ENCODE measurements at regions not wholly inside any gene's neighbourhood (a gene's known extent, or its start where the extent isn't known, plus 50 kb on each side); places are given as distances from the start of the nearest gene placed in this dataset.
"Not testable (repeated sequence)": the region's sequence is repeated elsewhere in the genome, so short reads cannot be mapped to it uniquely, and the experiment has no call there.

- no peak for DNase-seq
These were observed 75.3 kb upstream of the GRIA3 start for GRCh38 chrX:123108513-123109427.

- no peak for DNase-seq
These were observed 62.8 kb upstream of the GRIA3 start for GRCh38 chrX:123121241-123121640.

GRCh38 chrX:123129805-123130204 is 54.3 kb upstream of the GRIA3 start:
- not testable (repeated sequence) for DNase-seq

Data from right kidney (tissue), 1 donor.